IMR-90 (cell line): ENCODE measurements at regions not wholly inside any gene's neighbourhood (a gene's known extent, or its start where the extent isn't known, plus 50 kb on each side); places are given as distances from the start of the nearest gene placed in this dataset.

Experiments used
- ATAC-seq: fragments of 200-7000 bp; cut with Tn5 transposase; 2 replicates; pipeline ENCODE4 v1.9.1; 2020; ENCODE audit warnings: low read depth, mild to moderate bottlenecking, moderate library complexity
- BruUV-seq: library from RNA; stranded (reverse); fragments of 400-500 nt; replicated peaks from 2 replicates; lab custom pipeline; 2021; lab: Mats Ljungman, UMichigan
- CTCF ChIA-PET: fragments of 300-600 bp; formaldehyde crosslinking; extraction: SDS; loops from one replicate; lab custom pipeline; 2021; ENCODE audit warnings: antibody characterized with exemption; lab: Yijun Ruan, JAX
- POLR2A ChIA-PET: fragments of 300-600 bp; sonication (Branson Sonifier 250); formaldehyde crosslinking; loops from one replicate; lab custom pipeline; 2022; ENCODE audit warnings: antibody characterized with exemption; ENCODE audit not compliant: unreplicated experiment; lab: Charles Lee
- DNase-seq: peaks from one replicate; pipeline ENCODE4 v3.0.0; 2013
- H2AFZ ChIP-seq: replicated peaks from 2 replicates; pipeline ENCODE3; 2013; ENCODE audit warnings: low read length, mild to moderate bottlenecking; ENCODE audit not compliant: poor library complexity
- H2AK5ac ChIP-seq: 2 replicates; pipeline ENCODE4 v1.6.1; 2013; ENCODE audit warnings: low read depth, low read length, inconsistent platforms
- H2AK9ac ChIP-seq: replicated peaks from 2 replicates; pipeline ENCODE3; 2013; ENCODE audit warnings: mild to moderate bottlenecking, low read depth, low read length, moderate library complexity; ENCODE audit not compliant: poor library complexity
- H2BK120ac ChIP-seq: 2 replicates; pipeline ENCODE4 v1.6.1; 2013; ENCODE audit warnings: low read depth, low read length, inconsistent platforms
- H2BK15ac ChIP-seq: 3 replicates; pipeline ENCODE4 v1.6.1; 2013; ENCODE audit warnings: low read depth, low read length, inconsistent platforms
- H2BK20ac ChIP-seq: 2 replicates; pipeline ENCODE4 v1.6.1; 2013; ENCODE audit warnings: low read depth, mild to moderate bottlenecking, inconsistent platforms, low read length, moderate library complexity
- H2BK5ac ChIP-seq: 2 replicates; pipeline ENCODE4 v1.6.1; 2013; ENCODE audit warnings: mild to moderate bottlenecking, low read depth, low read length, inconsistent platforms; ENCODE audit not compliant: poor library complexity, severe bottlenecking
- H3K14ac ChIP-seq: replicated peaks from 2 replicates; pipeline ENCODE4 v1.6.1; 2013; ENCODE audit warnings: low read depth, low read length, inconsistent platforms
- H3K18ac ChIP-seq: 2 replicates; pipeline ENCODE4 v1.6.1; 2013; ENCODE audit warnings: low read depth, low read length, control low read depth
- H3K23ac ChIP-seq: 2 replicates; pipeline ENCODE4 v1.6.1; 2013; ENCODE audit warnings: low read depth, low read length, inconsistent platforms
- H3K27ac ChIP-seq: 2 replicates; pipeline ENCODE4 v1.5.1; 2013; ENCODE audit warnings: mild to moderate bottlenecking, control low read depth, low read length; ENCODE audit not compliant: insufficient read depth
- H3K27me3 ChIP-seq: 2 replicates; pipeline ENCODE4 v1.6.1; 2013; ENCODE audit warnings: low read length; ENCODE audit not compliant: control insufficient read depth, insufficient read depth
- H3K36me3 ChIP-seq: 2 replicates; pipeline ENCODE4 v1.6.1; 2013; ENCODE audit warnings: low read length, mixed read lengths; ENCODE audit not compliant: control insufficient read depth, insufficient read depth
- H3K4ac ChIP-seq: 2 replicates; pipeline ENCODE4 v1.6.1; 2013; ENCODE audit warnings: low read depth, low read length, inconsistent platforms
- H3K4me1 ChIP-seq: 2 replicates; pipeline ENCODE4 v1.6.1; 2013; ENCODE audit warnings: low read length, mixed read lengths; ENCODE audit not compliant: control insufficient read depth, insufficient read depth
- H3K4me2 ChIP-seq: 2 replicates; pipeline ENCODE4 v1.6.1; 2013; ENCODE audit warnings: low read depth, mild to moderate bottlenecking, control low read depth, low read length, moderate library complexity
- H3K4me3 ChIP-seq: 2 replicates; pipeline ENCODE4 v1.5.1; 2013; ENCODE audit warnings: low read depth, mild to moderate bottlenecking, control low read depth, low read length, moderate library complexity; ENCODE audit not compliant: insufficient read depth
- H3K56ac ChIP-seq: 2 replicates; pipeline ENCODE4 v1.6.1; 2013; ENCODE audit warnings: low read length, inconsistent platforms; ENCODE audit not compliant: insufficient read depth; ENCODE audit errors: extremely low read depth
- H3K79me1 ChIP-seq, 2 experiments: 2 replicates each; pipeline ENCODE4 v1.6.1; 2013; ENCODE audit warnings: low read length in 2 of 2, inconsistent platforms in 1 of 2, low read depth in 1 of 2
- H3K9ac ChIP-seq: 2 replicates; pipeline ENCODE4 v1.6.1; 2013; ENCODE audit warnings: low read depth, low read length, control low read depth
- H3K9me1 ChIP-seq: 2 replicates; pipeline ENCODE4 v1.6.1; 2013; ENCODE audit warnings: low read length, inconsistent platforms; ENCODE audit not compliant: insufficient read depth
- H3K9me3 ChIP-seq: 2 replicates; pipeline ENCODE4 v1.6.1; 2013; ENCODE audit warnings: low read length; ENCODE audit not compliant: control insufficient read depth, insufficient read depth
- H4K20me1 ChIP-seq: 2 replicates; pipeline ENCODE4 v1.6.1; 2013; ENCODE audit warnings: low read length, inconsistent platforms; ENCODE audit not compliant: insufficient read depth
- H4K5ac ChIP-seq: 2 replicates; pipeline ENCODE4 v1.6.1; 2013; ENCODE audit warnings: mild to moderate bottlenecking, low read depth, low read length, control low read depth
- H4K8ac ChIP-seq, 2 experiments: 2 replicates each; pipeline ENCODE4 v1.6.1; 2013; ENCODE audit warnings: low read depth in 2 of 2, low read length in 2 of 2, control low read depth in 1 of 2, inconsistent platforms in 1 of 2
- H4K91ac ChIP-seq: 2 replicates; pipeline ENCODE4 v1.6.1; 2013; ENCODE audit warnings: low read depth, low read length, inconsistent platforms; ENCODE audit not compliant: insufficient read depth
- BHLHE40 ChIP-seq: fragments of 150-350 bp; IDR thresholded peaks from 2 replicates; pipeline ENCODE4 v1.6.1; 2016; ENCODE audit warnings: mild to moderate bottlenecking, low read depth, low read length
- CEBPB ChIP-seq: IDR thresholded peaks from 2 replicates; pipeline ENCODE4 v1.6.1; 2012; ENCODE audit warnings: low read depth, low read length, improper control_type of control experiment
- CHD1 ChIP-seq: IDR thresholded peaks from 2 replicates; pipeline ENCODE4 v1.6.1; 2012; ENCODE audit warnings: low read depth, low read length, improper control_type of control experiment
- FOS ChIP-seq: fragments of 150-350 bp; IDR thresholded peaks from 2 replicates; pipeline ENCODE4 v1.6.1; 2016; ENCODE audit warnings: low read depth, low read length
- MAFK ChIP-seq: IDR thresholded peaks from 2 replicates; pipeline ENCODE4 v1.6.1; 2012; ENCODE audit warnings: low read depth, low read length, improper control_type of control experiment
- MAZ ChIP-seq: IDR thresholded peaks from 2 replicates; pipeline ENCODE4 v1.6.1; 2012; ENCODE audit warnings: low read depth, mild to moderate bottlenecking, low read length, improper control_type of control experiment, moderate library complexity, borderline replicate concordance
- MXI1 ChIP-seq: IDR thresholded peaks from 2 replicates; pipeline ENCODE4 v1.6.1; 2012; ENCODE audit warnings: low read depth, mild to moderate bottlenecking, low read length, moderate library complexity, borderline replicate concordance
- NFE2L2 ChIP-seq: fragments of 150-350 bp; IDR thresholded peaks from 2 replicates; pipeline ENCODE4 v1.6.1; 2016; ENCODE audit warnings: low read depth, mild to moderate bottlenecking, low read length
- POLR2A ChIP-seq: IDR thresholded peaks from 2 replicates; pipeline ENCODE4 v1.6.1; 2012; ENCODE audit warnings: mild to moderate bottlenecking, low read depth, low read length
- RCOR1 ChIP-seq: IDR thresholded peaks from 2 replicates; pipeline ENCODE4 v1.6.1; 2012; ENCODE audit warnings: mild to moderate bottlenecking, low read length, improper control_type of control experiment; ENCODE audit not compliant: insufficient replicate concordance
- RFX5 ChIP-seq: IDR thresholded peaks from 2 replicates; pipeline ENCODE4 v1.8.0; 2012; ENCODE audit warnings: low read depth, mild to moderate bottlenecking, low read length, moderate library complexity
- SMC3 ChIP-seq: fragments of 150-350 bp; IDR thresholded peaks from 2 replicates; pipeline ENCODE4 v1.6.1; 2016; ENCODE audit warnings: low read depth, mild to moderate bottlenecking, antibody characterized with exemption, low read length, moderate library complexity
- WGBS, 2 experiments: methylation state at CpG; one replicate each; pipeline versions ENCODE4 v1.1.5 to v1.1.7; 2013; ENCODE audit warnings: missing lambda C conversion rate in 2 of 2; ENCODE audit not compliant: insufficient read length in 1 of 2; ENCODE audit errors: extremely low coverage in 2 of 2; 5-methylcytosine and 5-hydroxymethylcytosine counted together
- dilution Hi-C: fragments of 300-500 bp; cut with HindIII; formaldehyde crosslinking; loops from one replicate; pipeline ENCODE4 v1.14.3; 2018; ENCODE audit warnings: low sequenced_read_pairs; ENCODE audit not compliant: unreplicated experiment
- in situ Hi-C: fragments of 300-500 bp; cut with MboI; formaldehyde crosslinking; loops from 3 replicates; pipeline ENCODE4 v1.14.3; 2019; ENCODE audit warnings: low sequenced_read_pairs, inconsistent platforms, mixed read lengths
- intact Hi-C: fragments of 100-400 bp; cut with micrococcal nuclease; formaldehyde crosslinking; loops from 2 replicates; pipeline ENCODE4 v1.10.0; 2022
- TF ChIP-seq, protein P1 (sequence below): fragments of 150-350 bp; IDR thresholded peaks from 2 replicates; pipeline ENCODE4 v1.6.1; 2017; ENCODE audit warnings: mild to moderate bottlenecking, antibody characterized with exemption, low read length, low read depth
- TF ChIP-seq, protein P2 (sequence below): conservative IDR thresholded peaks from 2 replicates; pipeline ENCODE4 v1.5.1; 2012; ENCODE audit warnings: mild to moderate bottlenecking, low read depth, low read length, improper control_type of control experiment

DNA sequence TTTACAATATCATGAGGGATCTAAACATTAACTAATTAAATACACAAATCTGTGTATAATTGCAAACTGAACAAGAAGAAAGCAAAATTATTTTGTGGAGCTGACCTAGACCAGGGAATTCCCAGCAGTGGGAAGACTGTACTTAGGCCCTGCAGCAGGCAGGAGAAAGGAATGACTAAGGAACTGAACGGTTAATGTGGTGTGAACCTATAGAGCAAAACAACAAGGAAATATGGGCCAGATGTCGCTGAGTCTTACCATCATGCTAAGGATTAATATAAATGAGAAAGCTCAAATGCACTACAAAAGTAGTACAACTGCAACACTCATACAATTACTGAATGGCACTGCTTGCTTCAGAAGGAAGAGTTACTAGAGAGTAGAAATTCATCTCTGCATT, 120.3 kb upstream of the ATXN3L start:
- no peak overlapping the region for H3K4ac ChIP-seq
- H3K79me1 ChIP-seq, result no peaks in the 10 kb centered on the region
- intact Hi-C loops (no loop called here), dilution Hi-C loops (no loop called here), in situ Hi-C loops (no loop called here)
- ATAC-seq (no peak), DNase-seq (peak; percentile 69)
- no peaks in the 10 kb centered on the region for H3K9me1 ChIP-seq
- H2AFZ ChIP-seq, result no peak overlapping the region
- H2AK9ac ChIP-seq, result no peak overlapping the region
- no peak overlapping the region for H4K91ac ChIP-seq
- H3K4me1 ChIP-seq, result no peaks in the 10 kb centered on the region
- ChIA-PET CTCF (no interaction called here), POLR2A (no interaction called here)
- no peak overlapping the region for H3K23ac ChIP-seq
- no peak overlapping the region for H2BK20ac ChIP-seq
- H4K20me1 ChIP-seq, result no peaks in the 10 kb centered on the region
- H2AK5ac ChIP-seq, result no peak overlapping the region
- no peak overlapping the region for H2BK5ac ChIP-seq
- no peak for TF ChIP-seq CEBPB
- TF ChIP-seq RCOR1, result no peak
- no peak for TF ChIP-seq BHLHE40
- TF ChIP-seq NFE2L2, result no peak
- TF ChIP-seq, protein P1, sequence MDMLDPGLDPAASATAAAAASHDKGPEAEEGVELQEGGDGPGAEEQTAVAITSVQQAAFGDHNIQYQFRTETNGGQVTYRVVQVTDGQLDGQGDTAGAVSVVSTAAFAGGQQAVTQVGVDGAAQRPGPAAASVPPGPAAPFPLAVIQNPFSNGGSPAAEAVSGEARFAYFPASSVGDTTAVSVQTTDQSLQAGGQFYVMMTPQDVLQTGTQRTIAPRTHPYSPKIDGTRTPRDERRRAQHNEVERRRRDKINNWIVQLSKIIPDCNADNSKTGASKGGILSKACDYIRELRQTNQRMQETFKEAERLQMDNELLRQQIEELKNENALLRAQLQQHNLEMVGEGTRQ, result no peak
- no peak for TF ChIP-seq POLR2A
- no peak for TF ChIP-seq SMC3
- TF ChIP-seq MXI1, result no peak
- TF ChIP-seq RFX5, result no peak
- TF ChIP-seq, protein P2, sequence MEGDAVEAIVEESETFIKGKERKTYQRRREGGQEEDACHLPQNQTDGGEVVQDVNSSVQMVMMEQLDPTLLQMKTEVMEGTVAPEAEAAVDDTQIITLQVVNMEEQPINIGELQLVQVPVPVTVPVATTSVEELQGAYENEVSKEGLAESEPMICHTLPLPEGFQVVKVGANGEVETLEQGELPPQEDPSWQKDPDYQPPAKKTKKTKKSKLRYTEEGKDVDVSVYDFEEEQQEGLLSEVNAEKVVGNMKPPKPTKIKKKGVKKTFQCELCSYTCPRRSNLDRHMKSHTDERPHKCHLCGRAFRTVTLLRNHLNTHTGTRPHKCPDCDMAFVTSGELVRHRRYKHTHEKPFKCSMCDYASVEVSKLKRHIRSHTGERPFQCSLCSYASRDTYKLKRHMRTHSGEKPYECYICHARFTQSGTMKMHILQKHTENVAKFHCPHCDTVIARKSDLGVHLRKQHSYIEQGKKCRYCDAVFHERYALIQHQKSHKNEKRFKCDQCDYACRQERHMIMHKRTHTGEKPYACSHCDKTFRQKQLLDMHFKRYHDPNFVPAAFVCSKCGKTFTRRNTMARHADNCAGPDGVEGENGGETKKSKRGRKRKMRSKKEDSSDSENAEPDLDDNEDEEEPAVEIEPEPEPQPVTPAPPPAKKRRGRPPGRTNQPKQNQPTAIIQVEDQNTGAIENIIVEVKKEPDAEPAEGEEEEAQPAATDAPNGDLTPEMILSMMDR, result no peak
- TF ChIP-seq MAZ, result no peak
- no peak for TF ChIP-seq FOS
- no peak for TF ChIP-seq MAFK
- TF ChIP-seq CHD1, result no peak
- H2BK15ac ChIP-seq, result no peak overlapping the region
- H3K14ac ChIP-seq, result no peak overlapping the region
- WGBS, 2 experiments, result no CpG with 5 or more reads among the region's 2 CpGs
- no peak overlapping the region for H3K18ac ChIP-seq
- no peak overlapping the region for H3K4me3 ChIP-seq
- no peaks in the 10 kb centered on the region for H3K36me3 ChIP-seq
- H3K27me3 ChIP-seq, result no peaks in the 10 kb centered on the region
- no peak overlapping the region for H3K27ac ChIP-seq
- BruUV-seq, result no TSS peak
- no peak overlapping the region for H4K5ac ChIP-seq
- H3K56ac ChIP-seq, result no peak overlapping the region
- no peak overlapping the region for H3K4me2 ChIP-seq
- no peak overlapping the region for H3K9ac ChIP-seq
- no peak overlapping the region for H4K8ac ChIP-seq
- H2BK120ac ChIP-seq, result no peak overlapping the region
- peaks cover 2% of the 10 kb centered on the region; the same call in 1 of the 2 replicates for H3K9me3 ChIP-seq
